Epithelial cell of esophagus (primary cell): ENCODE measurements at regions not wholly inside any gene's neighbourhood (a gene's known extent, or its start where the extent isn't known, plus 50 kb on each side); places are given as distances from the start of the nearest gene placed in this dataset.

ENCODE experiments used
- DNase-seq: peaks from one replicate; pipeline ENCODE4 v3.0.0; 2010; ENCODE audit warnings: low read depth
- H3K4me3 ChIP-seq: 2 replicates; pipeline ENCODE4 v1.5.1; 2011; ENCODE audit warnings: mild to moderate bottlenecking, low read length, control low read depth
- CTCF ChIP-seq: IDR thresholded peaks from 2 replicates; pipeline ENCODE4 v1.5.1; 2011; ENCODE audit warnings: low read depth, mild to moderate bottlenecking, low read length, control low read depth, inconsistent platforms; ENCODE audit not compliant: insufficient read depth; ENCODE audit errors: missing control alignments

GRCh38 chr4:123955167-123955800, 558.7 kb downstream of the SPRY1 start:
- H3K4me3 ChIP-seq, result no peak overlapping the region
- DNase-seq, result no peak
- TF ChIP-seq CTCF, result no peak

- no peak for TF ChIP-seq CTCF
- no peak for DNase-seq
- H3K4me3 ChIP-seq, result no peak overlapping the region
These were observed 559.6 kb downstream of the SPRY1 start for GRCh38 chr4:123956204-123956603.

- no peak for DNase-seq
- no peak for TF ChIP-seq CTCF
- no peak overlapping the region for H3K4me3 ChIP-seq
These were observed 570.6 kb downstream of the SPRY1 start for GRCh38 chr4:123966990-123967769.

- no peak for TF ChIP-seq CTCF
- no peak for DNase-seq
- no peak overlapping the region for H3K4me3 ChIP-seq
These were observed 575.4 kb downstream of the SPRY1 start for GRCh38 chr4:123972031-123972430.

GRCh38 chr4:123974386-123975149, 578.0 kb downstream of the SPRY1 start:
- H3K4me3 ChIP-seq, result no peak overlapping the region
- no peak for TF ChIP-seq CTCF
- DNase-seq, result no peak

- TF ChIP-seq CTCF, result no peak
- H3K4me3 ChIP-seq, result no peak overlapping the region
- DNase-seq, result no peak
These were observed 579.7 kb downstream of the SPRY1 start for GRCh38 chr4:123976285-123976684.
